ENCODE measurements at regions not wholly inside any gene's neighbourhood (a gene's known extent, or its start where the extent isn't known, plus 50 kb on each side); places are given as distances from the start of the nearest gene placed in this dataset.

DNA sequence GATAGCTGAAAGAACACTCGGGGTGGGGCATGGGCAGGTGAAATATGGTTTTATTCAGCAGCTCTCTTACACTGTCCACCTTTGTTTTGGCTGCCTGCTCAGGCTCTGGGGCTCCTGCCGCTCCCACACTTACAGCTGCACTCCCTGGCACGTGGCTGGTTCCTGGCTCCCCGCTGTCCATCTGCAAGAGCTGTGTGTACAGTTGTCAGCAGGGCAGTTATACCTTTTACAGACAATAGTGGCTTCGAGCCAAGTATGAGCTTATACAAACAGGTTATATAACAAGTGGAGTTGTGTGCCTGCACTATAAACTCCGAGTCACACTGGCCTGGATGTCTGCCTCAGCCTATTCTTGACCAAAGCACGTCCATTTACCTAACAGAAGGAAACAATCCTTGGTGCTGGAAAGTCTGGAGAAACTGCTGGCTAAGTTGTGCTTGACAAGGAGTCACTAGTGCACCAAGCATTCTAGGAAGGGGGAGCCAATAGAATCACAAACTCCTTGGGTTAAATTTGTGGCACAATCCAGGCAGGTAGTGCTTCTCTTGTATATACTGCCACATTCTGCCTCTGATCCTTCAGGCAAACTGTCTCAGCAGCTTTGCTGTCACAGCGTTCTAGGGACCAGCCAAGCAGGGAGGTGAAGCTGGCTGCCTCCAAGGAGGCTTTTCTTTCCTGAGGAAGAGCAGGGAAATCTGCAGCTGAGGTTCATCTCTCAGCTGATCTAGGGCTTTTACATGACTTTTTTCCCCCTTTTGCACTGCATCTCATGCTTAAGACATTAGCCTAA, 68.2 kb downstream of the NHLRC3 start:
- TF ChIP-seq, protein P1, sequence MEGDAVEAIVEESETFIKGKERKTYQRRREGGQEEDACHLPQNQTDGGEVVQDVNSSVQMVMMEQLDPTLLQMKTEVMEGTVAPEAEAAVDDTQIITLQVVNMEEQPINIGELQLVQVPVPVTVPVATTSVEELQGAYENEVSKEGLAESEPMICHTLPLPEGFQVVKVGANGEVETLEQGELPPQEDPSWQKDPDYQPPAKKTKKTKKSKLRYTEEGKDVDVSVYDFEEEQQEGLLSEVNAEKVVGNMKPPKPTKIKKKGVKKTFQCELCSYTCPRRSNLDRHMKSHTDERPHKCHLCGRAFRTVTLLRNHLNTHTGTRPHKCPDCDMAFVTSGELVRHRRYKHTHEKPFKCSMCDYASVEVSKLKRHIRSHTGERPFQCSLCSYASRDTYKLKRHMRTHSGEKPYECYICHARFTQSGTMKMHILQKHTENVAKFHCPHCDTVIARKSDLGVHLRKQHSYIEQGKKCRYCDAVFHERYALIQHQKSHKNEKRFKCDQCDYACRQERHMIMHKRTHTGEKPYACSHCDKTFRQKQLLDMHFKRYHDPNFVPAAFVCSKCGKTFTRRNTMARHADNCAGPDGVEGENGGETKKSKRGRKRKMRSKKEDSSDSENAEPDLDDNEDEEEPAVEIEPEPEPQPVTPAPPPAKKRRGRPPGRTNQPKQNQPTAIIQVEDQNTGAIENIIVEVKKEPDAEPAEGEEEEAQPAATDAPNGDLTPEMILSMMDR (IDR thresholded peaks at IDR 0.05; ENCODE audit: insufficient read depth, low read length, poor library complexity, severe bottlenecking), result no peak
- TF ChIP-seq EZH2phosphoT487 (conservative IDR thresholded peaks at IDR 0.05; ENCODE audit: low read length), result no peak

Data from SU-DHL-6 (cell line).